Activated naive CD4-positive, alpha-beta T cell treated with anti-CD3 and anti-CD28 coated beads for 36 hours (primary cell): ENCODE measurements at regions not wholly inside any gene's neighbourhood (a gene's known extent, or its start where the extent isn't known, plus 50 kb on each side); places are given as distances from the start of the nearest gene placed in this dataset.

ENCODE experiments used
- CTCF ChIA-PET: fragments of 350-600 bp; sonication (Branson Sonifier 250); formaldehyde crosslinking; loops from one replicate; lab custom pipeline; 2021; ENCODE audit warnings: antibody characterized with exemption; lab: Charles Lee
- DNase-seq: peaks from one replicate; pipeline ENCODE4 v3.0.0-alpha.2; 2020
- H3K27ac Mint-ChIP-seq: one replicate; pipeline ENCODE4 v1.8.0; 2021; ENCODE audit warnings: mild to moderate bottlenecking, mixed read lengths
- H3K27me3 Mint-ChIP-seq: one replicate; pipeline ENCODE4 v1.8.0; 2021; ENCODE audit warnings: low read depth, mixed read lengths
- H3K36me3 Mint-ChIP-seq: one replicate; pipeline ENCODE4 v1.8.0; 2021; ENCODE audit warnings: low read depth, mixed read lengths
- H3K4me1 Mint-ChIP-seq: one replicate; pipeline ENCODE4 v1.8.0; 2021; ENCODE audit warnings: low read depth, mixed read lengths
- H3K4me3 Mint-ChIP-seq: one replicate; pipeline ENCODE4 v1.8.0; 2021; ENCODE audit warnings: mild to moderate bottlenecking, moderate library complexity, mixed read lengths
- H3K9me3 Mint-ChIP-seq: one replicate; pipeline ENCODE4 v1.8.0; 2021; ENCODE audit warnings: mixed read lengths
- intact Hi-C: fragments of 100-400 bp; cut with micrococcal nuclease; formaldehyde crosslinking; loops from one replicate; pipeline ENCODE4 v1.15.1; 2023

DNA sequence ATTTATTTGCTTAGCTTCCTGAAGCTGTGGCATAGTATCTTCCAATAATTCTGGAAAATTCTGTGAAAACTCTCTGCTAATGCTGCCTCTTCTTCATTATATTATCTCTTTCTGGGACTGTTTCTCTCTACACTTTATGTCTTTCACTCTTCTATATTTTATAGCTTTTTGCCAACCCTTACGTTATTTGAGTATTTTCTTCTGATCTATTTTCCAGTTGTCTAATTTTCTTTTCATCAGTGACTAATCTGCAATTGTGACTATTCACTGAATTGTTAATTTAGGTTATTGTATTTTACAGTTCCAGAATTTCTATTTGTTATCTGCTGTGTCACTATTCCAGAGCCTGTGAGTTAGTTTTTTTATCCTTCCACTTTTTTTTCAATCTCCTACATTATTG lies 273.4 kb upstream of the PHYHIPL start:
- Mint-ChIP-seq H3K36me3 (no peaks in the 10 kb centered on the region), H3K9me3 (peaks cover 3% of the 10 kb centered on the region), H3K4me1 (no peaks in the 10 kb centered on the region), H3K27me3 (peaks cover 3% of the 10 kb centered on the region), H3K27ac (no peak overlapping the region), H3K4me3 (no peak overlapping the region)
- no peak for DNase-seq
- intact Hi-C loops, result no loop called here
- CTCF ChIA-PET, result no interaction called here

DNA sequence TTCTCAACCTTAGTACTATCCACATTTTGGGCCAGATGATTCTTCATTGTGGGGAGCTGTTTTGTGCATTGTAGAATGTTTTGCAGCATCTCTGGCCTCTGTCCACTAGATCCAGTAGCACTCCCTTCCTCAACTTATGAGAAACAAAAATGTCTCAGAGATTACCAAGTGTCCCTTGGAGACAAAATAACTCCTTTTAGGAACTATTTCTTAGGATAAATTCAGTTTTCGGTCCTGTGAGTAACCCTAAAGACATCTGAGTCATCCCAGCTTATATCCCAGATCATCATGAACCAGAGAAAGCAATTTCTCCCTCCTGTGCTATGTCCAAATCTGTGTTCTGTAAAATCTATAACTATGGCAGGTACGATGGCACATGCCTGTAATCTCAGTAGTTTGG lies 266.6 kb upstream of the PHYHIPL start:
- H3K4me1 Mint-ChIP-seq, result no peaks in the 10 kb centered on the region
- no peak for DNase-seq
- CTCF ChIA-PET, result no interaction called here
- intact Hi-C loops, result no loop called here
- no peak overlapping the region for H3K4me3 Mint-ChIP-seq
- H3K9me3 Mint-ChIP-seq, result no peaks in the 10 kb centered on the region
- H3K27ac Mint-ChIP-seq, result no peak overlapping the region
- H3K36me3 Mint-ChIP-seq, result no peaks in the 10 kb centered on the region
- peaks cover 3% of the 10 kb centered on the region for H3K27me3 Mint-ChIP-seq

DNA sequence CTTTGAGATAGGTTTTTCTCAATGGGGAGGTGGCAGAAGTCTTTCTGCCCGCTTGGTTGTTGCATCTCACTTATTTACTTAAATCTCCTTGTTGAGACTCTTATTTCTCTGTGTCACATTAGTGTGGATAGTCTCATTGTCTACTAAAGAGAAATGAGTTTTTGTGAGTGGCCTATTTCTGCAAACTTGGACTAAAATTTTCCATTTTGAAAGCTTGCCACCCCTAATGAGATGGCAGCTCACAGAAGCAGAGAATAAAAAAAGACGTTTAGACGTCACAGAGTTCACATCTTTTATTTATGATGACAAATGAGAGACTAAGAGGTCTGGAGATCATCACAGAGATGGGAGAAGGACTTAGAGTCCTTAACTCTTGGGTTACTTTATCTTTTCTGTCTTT lies 262.7 kb upstream of the PHYHIPL start:
- no peak for DNase-seq
- Mint-ChIP-seq H3K9me3 (no peaks in the 10 kb centered on the region), H3K4me3 (no peak overlapping the region), H3K4me1 (no peaks in the 10 kb centered on the region), H3K36me3 (no peaks in the 10 kb centered on the region), H3K27me3 (peaks cover 2% of the 10 kb centered on the region), H3K27ac (no peak overlapping the region)
- CTCF ChIA-PET, result no interaction called here
- intact Hi-C loops, result no loop called here

- CTCF ChIA-PET, result no interaction called here
- Mint-ChIP-seq H3K4me1 (no peaks in the 10 kb centered on the region), H3K27ac (no peak overlapping the region), H3K36me3 (no peaks in the 10 kb centered on the region), H3K27me3 (peaks cover 2% of the 10 kb centered on the region), H3K9me3 (no peaks in the 10 kb centered on the region), H3K4me3 (no peak overlapping the region)
- no peak for DNase-seq
- intact Hi-C loops, result no loop called here
Observed at GRCh38 chr10:58918887-58919286, 257.6 kb upstream of the PHYHIPL start.

- no peaks in the 10 kb centered on the region for H3K36me3 Mint-ChIP-seq
- DNase-seq, result no peak
- intact Hi-C loops, result no loop called here
- CTCF ChIA-PET, result interaction anchor here (0.7 kb wide), 1 partner anchor 139 kb away, joined by 3 read pairs; no protein-coding TSS in a partner anchor
- H3K9me3 Mint-ChIP-seq, result no peaks in the 10 kb centered on the region
- H3K4me3 Mint-ChIP-seq, result no peak overlapping the region
- H3K4me1 Mint-ChIP-seq, result no peaks in the 10 kb centered on the region
- H3K27me3 Mint-ChIP-seq, result peaks cover 2% of the 10 kb centered on the region
- H3K27ac Mint-ChIP-seq, result no peak overlapping the region
Observed at GRCh38 chr10:58919927-58920654, 256.4 kb upstream of the PHYHIPL start.

GRCh38 chr10:58920655-58921003 lies 255.8 kb upstream of the PHYHIPL start:
- H3K4me1 Mint-ChIP-seq, result no peaks in the 10 kb centered on the region
- H3K4me3 Mint-ChIP-seq, result no peak overlapping the region
- intact Hi-C loops, result no loop called here
- no peaks in the 10 kb centered on the region for H3K36me3 Mint-ChIP-seq
- no peaks in the 10 kb centered on the region for H3K9me3 Mint-ChIP-seq
- CTCF ChIA-PET, result interaction anchor here (0.7 kb wide), 1 partner anchor 139 kb away, joined by 3 read pairs; no protein-coding TSS in a partner anchor
- no peak overlapping the region for H3K27ac Mint-ChIP-seq
- peaks cover 2% of the 10 kb centered on the region for H3K27me3 Mint-ChIP-seq
- no peak for DNase-seq

- Mint-ChIP-seq H3K27me3 (peaks cover 2% of the 10 kb centered on the region), H3K4me1 (no peaks in the 10 kb centered on the region), H3K36me3 (no peaks in the 10 kb centered on the region), H3K9me3 (peaks cover 1% of the 10 kb centered on the region), H3K27ac (no peak overlapping the region), H3K4me3 (no peak overlapping the region)
- no peak for DNase-seq
- intact Hi-C loops, result no loop called here
- CTCF ChIA-PET, result interaction anchor here (0.9 kb wide), 1 partner anchor 32 kb away, joined by 3 read pairs; no protein-coding TSS in a partner anchor
Observed at GRCh38 chr10:58921421-58921855, 255.0 kb upstream of the PHYHIPL start.

GRCh38 chr10:58925381-58925780 lies 251.1 kb upstream of the PHYHIPL start:
- Mint-ChIP-seq H3K4me3 (no peak overlapping the region), H3K27ac (no peak overlapping the region), H3K36me3 (no peaks in the 10 kb centered on the region), H3K9me3 (peaks cover 6% of the 10 kb centered on the region), H3K27me3 (no peaks in the 10 kb centered on the region), H3K4me1 (no peaks in the 10 kb centered on the region)
- intact Hi-C loops, result no loop called here
- DNase-seq, result no peak
- CTCF ChIA-PET, result no interaction called here

DNA sequence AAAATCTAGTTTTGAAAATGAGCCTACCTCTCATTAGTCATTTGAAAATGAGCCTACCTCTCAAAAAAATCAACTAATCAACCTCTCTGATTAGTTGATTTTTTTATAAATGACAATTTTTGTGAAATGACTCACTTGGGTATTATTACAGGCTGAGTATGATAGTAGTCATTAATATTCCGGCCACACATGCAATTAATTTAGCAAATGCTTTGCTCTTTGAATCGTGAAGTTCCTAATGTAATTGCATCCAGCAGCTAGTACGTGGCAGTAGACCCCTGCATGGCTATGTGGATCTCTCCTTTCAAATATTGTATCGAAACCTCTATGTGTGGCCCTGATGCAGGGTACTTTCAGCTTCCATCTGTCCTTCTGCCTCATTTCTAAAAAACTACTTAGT lies 245.9 kb upstream of the PHYHIPL start:
- Mint-ChIP-seq H3K9me3 (peaks cover 6% of the 10 kb centered on the region), H3K4me3 (no peak overlapping the region), H3K4me1 (no peaks in the 10 kb centered on the region), H3K27me3 (no peaks in the 10 kb centered on the region), H3K36me3 (no peaks in the 10 kb centered on the region), H3K27ac (no peak overlapping the region)
- DNase-seq, result no peak
- CTCF ChIA-PET, result no interaction called here
- intact Hi-C loops, result no loop called here

GRCh38 chr10:58932126-58932525 lies 244.3 kb upstream of the PHYHIPL start:
- Mint-ChIP-seq H3K9me3 (peaks cover 5% of the 10 kb centered on the region), H3K4me3 (no peak overlapping the region), H3K4me1 (no peaks in the 10 kb centered on the region), H3K36me3 (no peaks in the 10 kb centered on the region), H3K27me3 (no peaks in the 10 kb centered on the region), H3K27ac (no peak overlapping the region)
- intact Hi-C loops, result no loop called here
- CTCF ChIA-PET, result no interaction called here
- no peak for DNase-seq

GRCh38 chr10:58932577-58933314 lies 243.7 kb upstream of the PHYHIPL start:
- Mint-ChIP-seq H3K9me3 (peaks cover 2% of the 10 kb centered on the region), H3K36me3 (no peaks in the 10 kb centered on the region), H3K4me1 (no peaks in the 10 kb centered on the region), H3K27me3 (no peaks in the 10 kb centered on the region), H3K4me3 (no peak overlapping the region), H3K27ac (no peak overlapping the region)
- CTCF ChIA-PET, result no interaction called here
- intact Hi-C loops, result no loop called here
- DNase-seq, result no peak

DNA sequence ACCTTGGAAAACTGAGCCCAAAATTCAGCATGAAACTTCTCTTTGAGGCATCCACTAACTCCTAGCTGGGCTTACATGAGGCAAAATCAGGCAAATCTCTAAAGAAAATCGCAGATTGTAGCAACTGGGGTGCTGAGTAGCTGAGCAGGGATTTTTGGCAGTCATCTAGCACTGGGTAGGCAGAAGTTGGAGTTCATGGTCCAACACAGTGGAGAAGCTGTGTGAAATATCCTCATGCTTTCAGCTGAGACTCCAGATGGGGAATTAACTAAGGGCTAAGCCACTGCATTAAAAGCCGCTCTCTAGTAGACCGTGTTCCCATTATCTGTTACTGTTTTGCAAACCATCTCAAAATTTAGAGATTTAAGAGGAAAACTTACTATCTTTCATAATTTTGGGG lies 240.1 kb upstream of the PHYHIPL start:
- H3K4me3 Mint-ChIP-seq, result no peak overlapping the region
- no peaks in the 10 kb centered on the region for H3K9me3 Mint-ChIP-seq
- no peaks in the 10 kb centered on the region for H3K4me1 Mint-ChIP-seq
- no peaks in the 10 kb centered on the region for H3K36me3 Mint-ChIP-seq
- no peak for DNase-seq
- CTCF ChIA-PET, result interaction anchor here (0.6 kb wide), 1 partner anchor 1274 kb away, joined by 4 read pairs; no protein-coding TSS in a partner anchor
- no peaks in the 10 kb centered on the region for H3K27me3 Mint-ChIP-seq
- intact Hi-C loops, result no loop called here
- H3K27ac Mint-ChIP-seq, result no peak overlapping the region

GRCh38 chr10:58937423-58937822 lies 239.0 kb upstream of the PHYHIPL start:
- Mint-ChIP-seq H3K27me3 (no peaks in the 10 kb centered on the region), H3K4me1 (no peaks in the 10 kb centered on the region), H3K4me3 (no peak overlapping the region), H3K27ac (no peak overlapping the region), H3K9me3 (no peaks in the 10 kb centered on the region), H3K36me3 (no peaks in the 10 kb centered on the region)
- CTCF ChIA-PET, result no interaction called here
- DNase-seq, result no peak
- intact Hi-C loops, result no loop called here
